IPS-20b (cell line): ENCODE measurements at regions not wholly inside any gene's neighbourhood (a gene's known extent, or its start where the extent isn't known, plus 50 kb on each side); places are given as distances from the start of the nearest gene placed in this dataset.
"Not testable (repeated sequence)": the region's sequence is repeated elsewhere in the genome, so short reads cannot be mapped to it uniquely, and the experiment has no call there.

Experiments
- H3K27ac ChIP-seq: one replicate; pipeline ENCODE4 v1.5.1; 2013; ENCODE audit warnings: low read length
- H3K27me3 ChIP-seq: 2 replicates; pipeline ENCODE4 v1.6.1; 2013; ENCODE audit warnings: mild to moderate bottlenecking, low read length, inconsistent platforms; ENCODE audit not compliant: insufficient read depth
- H3K36me3 ChIP-seq: 2 replicates; pipeline ENCODE4 v1.6.1; 2013; ENCODE audit warnings: low read depth, mild to moderate bottlenecking, inconsistent platforms, low read length, moderate library complexity; ENCODE audit not compliant: insufficient read depth
- H3K4me1 ChIP-seq: 2 replicates; pipeline ENCODE4 v1.6.1; 2013; ENCODE audit warnings: mild to moderate bottlenecking, control low read depth, inconsistent platforms, low read length, moderate library complexity; ENCODE audit not compliant: insufficient read depth
- H3K4me3 ChIP-seq: 2 replicates; pipeline ENCODE4 v1.5.1; 2013; ENCODE audit warnings: mild to moderate bottlenecking, low read length, inconsistent platforms
- H3K9ac ChIP-seq: 2 replicates; pipeline ENCODE4 v1.6.1; 2013; ENCODE audit warnings: low read depth, mild to moderate bottlenecking, inconsistent platforms, low read length, moderate library complexity
- H3K9me3 ChIP-seq: 2 replicates; pipeline ENCODE4 v1.6.1; 2013; ENCODE audit warnings: mild to moderate bottlenecking, low read depth, low read length, inconsistent platforms; ENCODE audit not compliant: insufficient read depth

DNA sequence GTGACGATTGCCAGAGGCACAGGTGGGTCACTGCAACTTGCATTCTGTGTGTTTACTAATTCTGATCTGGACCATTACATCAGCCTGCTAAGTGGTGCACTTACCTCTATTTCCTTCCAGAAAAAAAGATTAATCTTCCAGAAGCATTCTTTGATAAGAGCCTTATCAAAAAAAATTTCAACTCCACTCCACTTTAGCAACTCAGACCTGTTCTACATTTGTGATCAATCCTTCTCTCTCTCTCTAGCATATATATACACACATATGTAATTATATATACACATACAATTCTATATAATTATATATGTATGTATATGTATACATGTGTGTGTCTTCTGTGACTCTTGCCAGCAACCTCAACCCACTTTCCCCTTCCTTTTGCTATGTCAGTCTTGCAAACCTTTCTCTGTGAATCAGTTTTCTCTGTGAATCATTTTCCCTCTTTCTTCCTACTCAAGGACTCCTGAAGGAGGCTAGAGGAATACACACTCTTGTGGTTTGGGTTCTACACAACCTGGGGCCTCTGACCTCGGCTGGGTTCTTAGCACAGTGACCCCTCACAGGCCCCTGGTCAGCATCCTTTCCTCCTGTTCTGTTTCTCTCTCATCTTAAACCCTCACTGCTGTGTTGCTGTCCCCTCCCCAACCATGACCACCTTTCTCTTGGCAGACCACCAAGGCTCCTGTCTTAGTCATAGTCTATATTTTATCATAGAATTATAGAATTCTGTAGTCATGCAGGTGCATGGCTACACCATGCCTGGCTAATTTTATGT, 130.4 kb upstream of the PELI1 start:
- H3K9ac ChIP-seq = no peak overlapping the region

DNA sequence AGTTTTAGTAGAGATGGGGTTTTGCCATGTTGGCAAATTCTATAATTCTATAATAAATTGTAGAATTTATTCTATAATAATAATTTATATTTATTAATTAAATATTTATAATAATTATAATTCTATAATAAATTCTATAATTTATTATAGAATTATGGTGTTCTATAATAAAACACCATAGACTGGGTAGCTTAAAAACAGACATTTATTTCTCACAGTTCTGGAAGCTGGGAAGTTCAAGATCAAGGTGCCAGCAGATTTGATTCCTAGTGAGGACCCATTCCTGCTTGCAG, 130.9 kb upstream of the PELI1 start:
- Histone ChIP-seq H3K27me3 (peaks cover 6% of the 10 kb centered on the region; the same call in 1 of the 2 replicates), H3K9me3 (no peaks in the 10 kb centered on the region), H3K27ac (no peak overlapping the region), H3K4me3 (no peak overlapping the region), H3K4me1 (peaks cover 52% of the 10 kb centered on the region), H3K36me3 (peaks cover 3% of the 10 kb centered on the region; the same call in 1 of the 2 replicates), H3K9ac (no peak overlapping the region)

More for the DNA sequence above, 130.4 kb upstream of the PELI1 start:
- H3K9me3 ChIP-seq = no peaks in the 10 kb centered on the region
- H3K36me3 ChIP-seq = peaks cover 3% of the 10 kb centered on the region; the same call in 1 of the 2 replicates
- no peak overlapping the region for H3K4me3 ChIP-seq
- H3K27me3 ChIP-seq = peaks cover 6% of the 10 kb centered on the region; the same call in 1 of the 2 replicates
- H3K27ac ChIP-seq = no peak overlapping the region
- peaks cover 52% of the 10 kb centered on the region for H3K4me1 ChIP-seq

DNA sequence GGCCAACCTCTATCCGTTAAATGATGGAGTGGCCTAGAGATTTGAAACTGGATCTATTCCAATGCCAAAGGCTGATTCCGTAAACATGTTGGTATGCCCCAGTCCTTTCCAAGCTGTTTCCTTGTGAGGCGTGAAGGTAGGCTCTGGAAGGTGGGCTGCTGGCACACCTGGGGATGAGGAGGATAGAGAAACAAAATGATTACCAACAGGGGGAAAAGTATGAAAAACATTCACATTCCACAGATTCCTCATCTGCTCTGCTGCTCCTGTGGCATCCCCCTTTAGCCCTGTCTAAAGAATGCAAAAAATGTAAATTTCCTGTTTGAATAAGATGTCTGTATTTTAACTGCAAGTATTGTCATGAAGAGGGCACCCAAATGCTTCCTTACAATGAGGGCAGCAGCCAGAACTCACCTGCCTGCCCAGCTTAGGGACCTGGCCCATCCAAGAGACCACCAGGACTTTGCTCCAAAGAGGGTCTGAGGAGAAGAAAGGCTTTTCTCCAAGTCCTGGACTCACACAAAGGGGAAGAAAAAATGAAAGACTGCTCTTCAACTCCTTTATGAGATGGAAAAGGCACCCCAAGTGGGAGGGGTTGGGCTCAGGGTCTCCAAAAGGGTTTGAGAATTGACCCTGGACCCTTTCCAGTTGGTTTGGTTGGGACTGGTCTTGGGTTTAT, 132.3 kb upstream of the PELI1 start:
- Histone ChIP-seq H3K4me3 (peak overlapping the region; percentile 38; the same call in 1 of the 2 replicates), H3K9me3 (no peaks in the 10 kb centered on the region), H3K27me3 (peaks cover 6% of the 10 kb centered on the region; the same call in 1 of the 2 replicates), H3K9ac (no peak overlapping the region), H3K27ac (no peak overlapping the region), H3K4me1 (peaks cover 52% of the 10 kb centered on the region), H3K36me3 (no peaks in the 10 kb centered on the region)

DNA sequence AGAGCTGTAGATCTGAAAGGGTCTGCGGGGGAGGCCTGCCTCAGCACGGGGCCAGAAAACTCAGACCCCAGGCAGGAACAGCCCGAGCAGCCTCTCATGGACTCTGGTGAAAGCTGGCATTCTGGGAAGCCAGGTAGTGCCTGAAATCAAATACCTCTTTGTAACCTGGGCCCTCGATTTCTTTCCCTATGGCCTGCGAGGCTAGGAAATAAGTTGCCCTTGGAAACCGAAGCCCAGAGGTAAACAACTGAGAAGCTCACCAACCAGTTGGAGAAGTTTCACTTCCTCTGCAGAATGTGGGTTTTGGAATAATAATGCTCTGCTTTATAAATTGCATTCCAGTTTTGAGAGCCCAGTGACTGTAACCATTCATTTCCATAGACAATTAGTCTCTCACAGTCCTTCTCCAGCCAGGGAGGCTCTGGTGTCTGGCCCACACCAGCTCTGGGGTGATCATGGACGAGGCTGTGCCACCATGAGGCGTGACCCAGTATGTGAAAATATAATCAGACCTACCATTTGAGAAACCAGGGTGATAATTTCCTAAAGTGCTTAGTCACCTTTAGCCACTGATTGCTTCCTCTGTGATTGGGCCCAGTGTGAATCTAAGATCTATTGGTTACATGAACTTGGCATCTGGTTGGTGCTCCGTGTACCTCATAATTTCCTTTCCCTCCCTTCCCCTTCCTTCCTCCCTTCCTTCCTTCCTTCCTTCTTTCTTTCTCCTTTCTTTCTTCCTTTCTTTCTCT, 133.1 kb upstream of the PELI1 start:
- Histone ChIP-seq H3K9me3 (no peaks in the 10 kb centered on the region), H3K36me3 (no peaks in the 10 kb centered on the region), H3K27ac (no peak overlapping the region), H3K4me1 (peaks cover 48% of the 10 kb centered on the region), H3K9ac (no peak overlapping the region), H3K27me3 (peaks cover 6% of the 10 kb centered on the region; the same call in 1 of the 2 replicates), H3K4me3 (peak overlapping the region; percentile 38; the same call in 1 of the 2 replicates)

DNA sequence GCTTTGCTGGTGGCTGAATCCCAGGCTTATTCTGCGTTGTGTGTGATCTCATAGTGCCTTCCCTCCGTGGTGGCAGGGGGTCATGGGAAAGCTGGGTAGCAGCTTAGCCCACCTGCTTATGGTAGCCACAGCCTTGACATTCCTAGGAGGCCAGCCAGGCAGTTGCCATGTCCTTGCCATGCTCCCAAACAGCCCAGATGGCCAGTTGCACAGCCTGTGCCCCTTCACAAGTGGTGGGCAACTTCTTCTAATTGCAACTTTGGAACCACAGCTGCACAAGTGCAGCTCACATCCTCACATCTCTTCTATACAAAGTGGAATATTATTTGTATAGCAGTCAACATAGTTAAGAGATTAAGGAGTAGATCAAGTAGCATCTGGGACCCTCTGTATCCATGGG, 136.6 kb upstream of the PELI1 start:
- H3K4me1 ChIP-seq = peaks cover 38% of the 10 kb centered on the region
- H3K9ac ChIP-seq, H3K4me3 ChIP-seq, H3K36me3 ChIP-seq, H3K9me3 ChIP-seq, H3K27ac ChIP-seq: not testable (repeated sequence)
- H3K27me3 ChIP-seq = peaks cover 10% of the 10 kb centered on the region

DNA sequence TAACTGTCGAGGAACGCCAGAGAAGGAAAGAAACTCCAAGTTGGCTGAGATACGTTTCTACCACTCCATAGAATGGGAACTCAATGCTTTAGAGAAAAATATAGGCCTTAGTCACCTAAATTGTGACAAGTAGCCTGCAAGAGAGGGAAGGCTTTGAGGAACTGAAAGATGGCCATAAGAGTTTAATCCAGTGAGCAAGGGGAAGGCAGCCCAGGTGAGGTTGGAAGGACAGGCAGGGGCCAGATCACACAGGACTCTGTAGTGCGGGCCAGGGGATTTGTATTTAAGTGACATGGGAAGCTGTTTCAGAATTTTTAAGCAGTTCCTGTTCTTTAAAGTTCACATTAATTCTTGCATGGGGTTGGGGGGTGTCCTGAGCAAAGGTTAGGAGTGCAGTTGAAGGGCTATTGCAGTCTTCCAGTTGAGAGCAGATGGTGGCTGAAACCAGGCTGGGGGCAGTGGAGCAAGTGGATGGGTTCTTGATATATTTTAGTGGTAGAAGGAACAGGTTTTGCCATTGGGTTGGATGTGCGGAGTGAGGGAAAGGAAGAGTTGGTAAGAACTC, 138.9 kb upstream of the PELI1 start:
- H3K9ac ChIP-seq = no peak overlapping the region
- peaks cover 9% of the 10 kb centered on the region for H3K27me3 ChIP-seq
- H3K27ac ChIP-seq = no peak overlapping the region
- H3K9me3 ChIP-seq = no peaks in the 10 kb centered on the region
- no peaks in the 10 kb centered on the region for H3K36me3 ChIP-seq
- H3K4me1 ChIP-seq = peaks cover 34% of the 10 kb centered on the region
- no peak overlapping the region for H3K4me3 ChIP-seq

DNA sequence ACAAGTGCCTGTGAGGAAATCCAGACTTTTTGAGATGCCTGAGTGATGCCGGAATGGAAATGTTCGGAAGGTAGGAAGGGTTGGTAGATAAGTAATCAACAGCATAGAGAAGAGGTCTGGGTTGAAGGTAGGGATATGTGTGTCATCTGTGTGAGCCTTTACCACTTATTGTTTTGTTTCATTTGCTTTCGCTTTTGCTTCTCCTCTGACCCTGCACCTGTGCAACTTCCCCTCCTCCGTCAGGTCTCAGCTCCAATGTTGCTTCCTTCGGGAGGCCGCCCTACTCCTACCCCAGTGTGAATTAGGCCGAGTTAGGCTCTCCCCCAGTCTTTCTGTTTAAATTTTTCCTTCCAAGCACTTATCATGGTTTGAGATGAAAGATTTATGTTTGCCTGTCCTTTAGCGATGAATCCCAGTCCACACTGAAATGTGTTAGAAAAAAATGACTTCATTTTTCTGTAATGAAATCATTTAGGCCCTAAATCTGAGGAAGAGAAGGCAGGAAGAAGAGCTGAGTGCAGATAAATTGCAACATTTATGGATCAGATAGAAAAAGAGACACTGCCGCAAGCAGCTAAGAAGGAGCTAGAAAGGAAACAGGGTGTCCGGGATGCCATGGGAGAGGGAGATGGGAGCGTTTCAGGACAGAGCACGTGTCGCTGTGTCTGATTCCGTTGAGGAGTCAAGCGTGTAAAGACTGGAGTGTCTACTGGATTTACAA, 139.6 kb upstream of the PELI1 start:
- Histone ChIP-seq H3K4me3 (no peak overlapping the region), H3K27ac (no peak overlapping the region), H3K27me3 (peaks cover 4% of the 10 kb centered on the region; the same call in 1 of the 2 replicates)

DNA sequence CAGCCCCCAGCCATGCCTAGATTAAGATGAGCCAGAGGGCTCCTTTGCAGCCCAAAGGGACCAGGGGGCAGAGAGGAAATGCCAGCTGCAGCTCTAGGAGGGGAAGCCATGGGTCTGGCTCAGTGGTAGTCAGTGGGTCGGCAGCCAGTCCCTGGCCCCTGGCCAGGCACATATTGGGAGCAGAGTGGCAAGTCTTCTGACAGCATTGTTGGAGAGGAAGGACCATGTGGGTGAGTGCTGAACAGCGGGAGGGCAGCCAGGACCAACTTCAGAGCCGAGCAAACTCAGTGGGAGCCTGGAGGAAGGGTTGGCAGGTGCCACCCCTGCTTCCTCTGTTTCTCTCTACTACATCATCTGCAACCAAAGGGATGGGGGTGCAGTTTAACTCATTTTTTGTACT, 140.5 kb upstream of the PELI1 start:
- Histone ChIP-seq H3K9me3 (no peaks in the 10 kb centered on the region), H3K27ac (no peak overlapping the region), H3K4me1 (peaks cover 40% of the 10 kb centered on the region), H3K36me3 (no peaks in the 10 kb centered on the region), H3K27me3 (peaks cover 4% of the 10 kb centered on the region; the same call in 1 of the 2 replicates), H3K4me3 (no peak overlapping the region), H3K9ac (no peak overlapping the region)

More for the DNA sequence above, 139.6 kb upstream of the PELI1 start:
- Histone ChIP-seq H3K9ac (no peak overlapping the region), H3K4me1 (peaks cover 38% of the 10 kb centered on the region), H3K36me3 (no peaks in the 10 kb centered on the region), H3K9me3 (no peaks in the 10 kb centered on the region)

DNA sequence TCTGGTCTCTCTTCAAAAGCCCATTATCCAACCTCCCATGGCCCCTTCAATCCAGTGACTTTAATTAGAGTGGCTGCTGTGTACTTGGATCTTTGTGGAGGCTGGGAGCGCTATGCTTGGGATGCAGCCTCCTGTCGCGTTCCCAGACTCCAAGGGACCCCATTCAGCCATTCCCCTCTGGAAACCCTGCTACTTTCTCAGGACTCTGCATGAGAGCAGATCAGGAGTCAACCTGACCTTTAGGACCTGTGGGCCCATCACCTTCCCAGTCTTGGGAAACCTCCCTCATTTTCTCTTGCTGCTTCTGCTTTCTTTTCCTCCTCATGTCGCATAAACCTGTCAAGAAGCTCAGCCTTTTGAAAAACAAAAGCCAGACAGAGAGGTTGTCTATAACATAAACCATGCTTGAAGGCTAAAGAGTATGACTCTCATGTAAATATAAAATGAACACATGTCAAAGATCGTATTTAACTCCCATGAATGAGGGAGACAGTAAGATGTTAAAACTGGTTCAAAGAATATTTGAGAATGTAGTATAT, 143.1 kb upstream of the PELI1 start:
- no peak overlapping the region for H3K9ac ChIP-seq
- peaks cover 4% of the 10 kb centered on the region; the same call in 1 of the 2 replicates for H3K27me3 ChIP-seq
- H3K9me3 ChIP-seq = no peaks in the 10 kb centered on the region
- no peak overlapping the region for H3K27ac ChIP-seq
- no peaks in the 10 kb centered on the region for H3K36me3 ChIP-seq
- H3K4me1 ChIP-seq = peaks cover 40% of the 10 kb centered on the region
- no peak overlapping the region; the same call in 1 of the 2 replicates for H3K4me3 ChIP-seq

DNA sequence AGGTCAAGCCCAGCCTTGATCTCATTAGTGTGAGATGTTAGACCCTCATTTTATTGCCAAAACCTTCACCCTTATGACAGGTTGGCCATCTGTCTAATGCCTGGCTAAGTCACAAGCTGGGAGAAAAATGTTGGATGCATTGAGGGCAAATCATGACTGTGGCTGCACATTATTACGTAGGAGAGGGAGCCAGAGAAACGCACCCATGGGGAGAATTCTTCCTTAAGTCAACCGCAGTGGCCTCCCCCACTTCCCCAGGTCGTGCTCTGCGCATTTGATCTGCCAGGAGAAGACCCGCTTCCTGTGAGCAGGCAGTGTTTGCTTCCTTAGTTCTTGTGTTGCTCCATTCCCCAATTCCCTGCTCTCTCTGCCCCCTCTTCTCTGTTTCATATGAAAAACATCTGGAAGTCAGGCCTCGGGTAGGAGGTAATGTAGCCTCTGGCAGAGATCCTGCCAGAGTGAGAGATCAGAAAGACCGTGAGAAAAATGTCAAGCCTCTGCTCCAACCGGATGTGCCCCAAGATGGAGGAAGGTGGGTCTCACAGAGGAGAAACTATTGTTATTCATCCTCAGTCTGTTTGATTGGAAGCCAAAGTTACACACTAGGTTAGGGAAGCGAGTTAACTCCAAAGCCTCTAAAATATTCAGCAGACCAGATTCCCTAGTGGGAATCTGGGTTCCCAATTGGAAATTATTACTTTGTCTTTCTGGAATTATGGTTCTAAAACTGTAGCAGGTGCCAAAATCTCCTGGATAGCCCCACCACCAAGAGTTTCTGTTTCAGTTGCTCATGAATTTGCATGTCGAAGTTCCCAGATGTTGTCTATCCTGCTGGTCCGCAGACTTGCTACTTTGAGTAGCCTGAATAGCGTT, 144.3 kb upstream of the PELI1 start:
- H3K27me3 ChIP-seq = no peaks in the 10 kb centered on the region
- no peak overlapping the region for H3K27ac ChIP-seq
- no peaks in the 10 kb centered on the region for H3K36me3 ChIP-seq
- no peaks in the 10 kb centered on the region for H3K9me3 ChIP-seq
- H3K4me3 ChIP-seq = peak overlapping the region; percentile 18
- H3K9ac ChIP-seq = 0 out of 2 replicates have a peak overlapping the region, but pooled peaks have one; percentile 23
- peaks cover 35% of the 10 kb centered on the region for H3K4me1 ChIP-seq
